Right atrium auricular region (tissue), 2 donors: ENCODE measurements at regions not wholly inside any gene's neighbourhood (a gene's known extent, or its start where the extent isn't known, plus 50 kb on each side); places are given as distances from the start of the nearest gene placed in this dataset.

Experiments
- DNase-seq: peaks from one replicate; pipeline ENCODE4 v3.0.0-alpha.2; 2019; ENCODE audit warnings: low spot score
- H3K27ac ChIP-seq, 2 donors: fragments of 200-600 bp; sonication (generic); 1 replicate in 1 of 2; 2 replicates in 1 of 2; pipeline ENCODE4 v1.5.1; 2016 to 2019
- H3K27me3 ChIP-seq, 2 donors: fragments of 200-600 bp; sonication (generic); one replicate each; pipeline versions ENCODE4 v1.5.1 to v1.6.0; 2017 to 2019
- H3K36me3 ChIP-seq: fragments of 200-600 bp; sonication (generic); one replicate; pipeline ENCODE4 v1.5.1; 2016
- H3K4me1 ChIP-seq, 2 donors: fragments of 200-600 bp; sonication (generic); one replicate each; pipeline versions ENCODE4 v1.5.1 to v1.6.0; 2017 to 2019
- H3K4me3 ChIP-seq, 2 donors: fragments of 200-600 bp; sonication (generic); 1 replicate in 1 of 2; 2 replicates in 1 of 2; pipeline ENCODE4 v1.5.1; 2017 to 2019; ENCODE audit warnings: mild to moderate bottlenecking in 1 of 2, moderate library complexity in 1 of 2
- H3K9me3 ChIP-seq, 2 donors: fragments of 200-600 bp; sonication (generic); one replicate each; pipeline ENCODE4 v1.5.1; 2019
- CTCF ChIP-seq, 2 donors: fragments of 200-600 bp; sonication (generic); IDR thresholded peaks; one replicate each; pipeline ENCODE4 v1.5.1; 2019; ENCODE audit warnings: antibody characterized with exemption in 2 of 2

DNA sequence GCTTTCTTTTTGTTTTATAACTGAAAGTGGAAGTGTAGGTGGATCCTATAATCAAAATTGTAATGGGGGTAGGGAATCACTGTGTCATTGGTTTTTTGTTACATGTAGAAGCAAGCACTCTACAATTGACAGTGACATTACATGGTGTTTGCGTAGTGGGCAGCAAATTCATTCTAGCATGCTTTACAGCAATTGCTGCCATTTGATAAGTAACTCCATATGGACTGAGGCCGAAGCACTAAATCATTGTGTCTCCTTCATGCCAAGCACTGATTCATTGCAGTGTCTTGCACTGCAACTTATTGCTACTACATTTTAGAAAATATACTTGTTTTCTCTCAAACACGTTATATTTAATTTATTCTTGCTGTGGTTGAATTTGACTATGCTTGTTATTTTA, 933.9 kb downstream of the NSUN3 start:
- H3K4me1 ChIP-seq, result no peaks in the 10 kb centered on the region
- TF ChIP-seq CTCF (IDR thresholded peaks at IDR 0.05), result no peak
- no peak overlapping the region for H3K4me3 ChIP-seq
- no peaks in the 10 kb centered on the region for H3K9me3 ChIP-seq
- no peaks in the 10 kb centered on the region for H3K36me3 ChIP-seq
- H3K27ac ChIP-seq, result no peak overlapping the region
- no peaks in the 10 kb centered on the region for H3K27me3 ChIP-seq
- no peak for DNase-seq

GRCh38 chr3:95002438-95003046, 939.7 kb downstream of the NSUN3 start:
- TF ChIP-seq CTCF (IDR thresholded peaks at IDR 0.05), result no peak
- no peak for DNase-seq
- H3K9me3 ChIP-seq, result no peaks in the 10 kb centered on the region
- H3K36me3 ChIP-seq, result no peaks in the 10 kb centered on the region
- no peak overlapping the region for H3K27ac ChIP-seq
- H3K4me1 ChIP-seq, result no peaks in the 10 kb centered on the region
- H3K27me3 ChIP-seq, result no peaks in the 10 kb centered on the region
- H3K4me3 ChIP-seq, result no peak overlapping the region

DNA sequence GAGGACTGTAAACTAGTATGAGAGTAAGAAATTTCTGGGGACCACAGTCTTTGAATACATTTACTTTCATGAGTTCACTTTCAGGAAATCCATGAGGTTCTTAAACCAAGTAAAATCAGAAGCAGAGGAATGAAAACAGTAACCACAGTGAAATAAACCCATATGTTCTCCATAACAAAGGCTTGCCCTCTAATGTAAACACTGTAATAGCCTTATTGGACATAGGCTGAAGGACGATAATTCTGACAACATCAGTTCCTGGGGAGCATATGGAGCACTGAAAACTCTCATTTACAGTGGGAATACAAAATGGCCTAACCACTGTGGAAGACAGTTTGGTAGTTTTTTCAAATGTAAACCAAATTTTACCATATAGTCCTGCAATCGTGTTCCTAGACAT, 965.8 kb downstream of the NSUN3 start:
- no peaks in the 10 kb centered on the region for H3K36me3 ChIP-seq
- no peak for TF ChIP-seq CTCF (IDR thresholded peaks at IDR 0.05)
- H3K9me3 ChIP-seq, result no peaks in the 10 kb centered on the region
- no peak overlapping the region for H3K27ac ChIP-seq
- DNase-seq, result no peak
- H3K27me3 ChIP-seq, result no peaks in the 10 kb centered on the region
- no peaks in the 10 kb centered on the region for H3K4me1 ChIP-seq
- no peak overlapping the region for H3K4me3 ChIP-seq

- TF ChIP-seq CTCF (IDR thresholded peaks at IDR 0.05), result no peak
- no peaks in the 10 kb centered on the region for H3K27me3 ChIP-seq
- H3K36me3 ChIP-seq, result no peaks in the 10 kb centered on the region
- no peak for DNase-seq
- H3K27ac ChIP-seq, result no peak overlapping the region
- no peaks in the 10 kb centered on the region for H3K4me1 ChIP-seq
- H3K9me3 ChIP-seq, result no peaks in the 10 kb centered on the region
- no peak overlapping the region for H3K4me3 ChIP-seq
These were observed 966.8 kb downstream of the NSUN3 start for GRCh38 chr3:95029644-95030043.

GRCh38 chr3:95036526-95037021, 973.7 kb downstream of the NSUN3 start:
- DNase-seq, result no peak
- H3K36me3 ChIP-seq, result no peaks in the 10 kb centered on the region

More at GRCh38 chr3:95036526-95037021, 973.7 kb downstream of the NSUN3 start:
- no peaks in the 10 kb centered on the region for H3K27me3 ChIP-seq
- H3K4me1 ChIP-seq, result no peaks in the 10 kb centered on the region
- H3K4me3 ChIP-seq, result no peak overlapping the region
- peaks cover 0 to 5% of the 10 kb centered on the region in 2 donors for H3K9me3 ChIP-seq
- no peak for TF ChIP-seq CTCF (IDR thresholded peaks at IDR 0.05)
- no peak overlapping the region for H3K27ac ChIP-seq
